Tibial nerve (tissue), 4 donors: ENCODE measurements at regions not wholly inside any gene's neighbourhood (a gene's known extent, or its start where the extent isn't known, plus 50 kb on each side); places are given as distances from the start of the nearest gene placed in this dataset.

ENCODE experiments used
- EP300 ChIP-seq, 2 donors: sonication (generic); formaldehyde crosslinking; IDR thresholded peaks; one replicate each; pipeline ENCODE4 v1.6.1; 2017; ENCODE audit warnings: antibody characterized with exemption in 2 of 2, mild to moderate bottlenecking in 1 of 2
- TF ChIP-seq, protein P1 (sequence below), 5 experiments: fragments of 200-600 bp in 3 of 5; fragments of 450-650 bp in 2 of 5; sonication (generic) in 3 of 5; IDR thresholded peaks; one replicate each; pipeline ENCODE4 v1.5.1; 2016 to 2019; ENCODE audit warnings: antibody characterized with exemption in 5 of 5, mild to moderate bottlenecking in 3 of 5, moderate library complexity in 2 of 5

DNA sequence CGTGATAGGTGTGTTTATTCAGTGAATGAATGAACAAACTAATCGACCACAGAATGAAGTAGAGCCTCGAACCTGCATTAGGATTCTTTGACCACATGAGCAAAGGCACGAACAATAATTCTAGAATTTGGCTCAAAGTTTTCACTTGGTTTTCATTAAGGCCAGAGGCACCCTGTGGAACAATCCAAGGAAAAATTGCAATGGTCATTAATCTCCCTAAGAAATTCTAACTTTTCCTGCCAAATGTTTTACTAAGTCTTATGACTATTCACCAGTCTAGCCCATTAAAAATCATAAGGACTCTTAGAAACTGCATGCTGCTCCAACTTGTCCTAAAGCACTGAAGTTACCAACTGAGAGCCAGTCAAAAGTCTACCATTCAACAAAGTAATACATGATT, 271.7 kb downstream of the EFNB2 start:
- TF ChIP-seq, protein P1, sequence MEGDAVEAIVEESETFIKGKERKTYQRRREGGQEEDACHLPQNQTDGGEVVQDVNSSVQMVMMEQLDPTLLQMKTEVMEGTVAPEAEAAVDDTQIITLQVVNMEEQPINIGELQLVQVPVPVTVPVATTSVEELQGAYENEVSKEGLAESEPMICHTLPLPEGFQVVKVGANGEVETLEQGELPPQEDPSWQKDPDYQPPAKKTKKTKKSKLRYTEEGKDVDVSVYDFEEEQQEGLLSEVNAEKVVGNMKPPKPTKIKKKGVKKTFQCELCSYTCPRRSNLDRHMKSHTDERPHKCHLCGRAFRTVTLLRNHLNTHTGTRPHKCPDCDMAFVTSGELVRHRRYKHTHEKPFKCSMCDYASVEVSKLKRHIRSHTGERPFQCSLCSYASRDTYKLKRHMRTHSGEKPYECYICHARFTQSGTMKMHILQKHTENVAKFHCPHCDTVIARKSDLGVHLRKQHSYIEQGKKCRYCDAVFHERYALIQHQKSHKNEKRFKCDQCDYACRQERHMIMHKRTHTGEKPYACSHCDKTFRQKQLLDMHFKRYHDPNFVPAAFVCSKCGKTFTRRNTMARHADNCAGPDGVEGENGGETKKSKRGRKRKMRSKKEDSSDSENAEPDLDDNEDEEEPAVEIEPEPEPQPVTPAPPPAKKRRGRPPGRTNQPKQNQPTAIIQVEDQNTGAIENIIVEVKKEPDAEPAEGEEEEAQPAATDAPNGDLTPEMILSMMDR (IDR thresholded peaks at IDR 0.05) = no peak
- no peak for TF ChIP-seq EP300 (IDR thresholded peaks at IDR 0.05)
